Limb (tissue), 2 donors: ENCODE measurements at regions not wholly inside any gene's neighbourhood (a gene's known extent, or its start where the extent isn't known, plus 50 kb on each side); places are given as distances from the start of the nearest gene placed in this dataset.

Experiments used
- DNase-seq, 2 donors: peaks; one replicate each; pipeline ENCODE4 v3.0.0-alpha.2; 2016; ENCODE audit errors: extremely low spot score in 2 of 2

DNA sequence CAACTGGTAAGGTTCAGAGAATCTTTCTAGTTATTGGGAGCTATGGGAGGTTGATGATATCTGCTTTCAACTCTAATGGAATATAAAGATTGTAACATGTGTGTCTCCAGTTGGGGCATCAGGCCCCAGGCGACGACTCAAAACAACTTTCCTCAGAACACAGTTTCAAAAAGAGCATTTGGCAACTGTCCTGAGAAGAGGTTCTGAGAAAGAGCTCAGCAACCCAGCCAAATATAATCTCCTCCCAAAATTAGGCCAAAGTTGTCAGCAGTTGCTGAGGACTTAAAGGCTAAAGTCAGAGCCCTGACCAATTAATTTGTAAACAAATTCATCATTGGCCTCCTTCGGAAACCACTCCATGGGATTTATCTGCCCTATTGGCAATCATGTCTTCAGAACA is 251.1 kb upstream of the NFE2L3 start:
- no peak for DNase-seq

DNA sequence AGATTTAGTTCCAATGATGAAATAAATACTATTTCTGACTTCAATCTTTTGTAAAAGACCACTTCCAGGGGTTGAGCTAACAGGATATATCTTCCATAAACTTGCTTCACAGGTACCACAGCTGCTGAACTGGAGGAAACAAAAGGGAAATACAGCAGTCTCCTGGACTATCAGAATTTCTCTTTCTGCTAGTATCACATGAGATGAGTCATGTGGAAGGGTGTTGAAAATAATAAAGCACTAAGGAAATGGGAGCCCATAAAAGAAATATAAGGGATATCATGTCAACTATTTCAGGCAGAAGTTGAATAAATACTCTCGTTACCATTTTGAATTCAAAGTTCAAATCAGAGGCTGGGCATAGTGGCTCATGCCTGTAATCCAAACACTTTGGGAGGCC is 250.3 kb upstream of the NFE2L3 start:
- no peak for DNase-seq

DNA sequence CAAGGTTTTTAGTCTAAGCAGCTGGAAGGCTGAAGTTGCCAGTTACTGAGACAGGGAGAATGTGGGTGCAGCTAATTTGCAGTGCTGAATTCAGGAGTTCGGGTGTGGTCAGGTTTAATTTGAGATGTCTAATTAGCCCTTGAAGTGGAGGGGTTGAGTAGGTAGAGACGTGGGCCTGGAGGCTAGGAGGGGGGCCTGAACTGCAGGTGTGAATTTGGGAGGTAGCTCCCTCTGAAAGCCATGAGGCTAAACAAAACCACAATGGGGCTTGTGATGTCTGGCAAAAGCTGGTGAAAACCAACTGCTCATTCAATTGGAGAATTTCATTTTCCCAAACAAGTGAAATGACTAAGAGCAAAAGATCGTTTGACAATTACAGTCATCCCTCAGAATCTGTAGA is 246.0 kb upstream of the NFE2L3 start:
- DNase-seq = no peak

DNA sequence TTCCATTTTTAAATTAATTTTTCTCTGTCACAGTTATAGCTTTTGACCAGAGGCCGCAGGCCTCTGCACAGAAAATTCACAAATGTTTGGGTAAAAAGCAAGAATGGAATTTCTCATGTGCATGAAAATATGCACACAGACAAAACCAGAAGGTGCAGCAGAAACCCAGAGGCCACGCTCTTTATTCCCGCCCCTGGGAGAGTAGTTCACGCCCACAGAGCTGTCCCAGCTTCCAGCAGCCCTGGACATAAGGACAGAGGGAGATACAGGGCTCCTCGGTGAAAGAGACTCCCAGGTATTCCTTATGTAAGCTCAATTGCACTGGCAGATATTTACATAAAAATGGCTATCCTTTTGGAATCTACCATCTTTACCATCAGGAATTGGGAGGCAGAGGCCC is 245.2 kb upstream of the NFE2L3 start:
- DNase-seq = no peak

DNA sequence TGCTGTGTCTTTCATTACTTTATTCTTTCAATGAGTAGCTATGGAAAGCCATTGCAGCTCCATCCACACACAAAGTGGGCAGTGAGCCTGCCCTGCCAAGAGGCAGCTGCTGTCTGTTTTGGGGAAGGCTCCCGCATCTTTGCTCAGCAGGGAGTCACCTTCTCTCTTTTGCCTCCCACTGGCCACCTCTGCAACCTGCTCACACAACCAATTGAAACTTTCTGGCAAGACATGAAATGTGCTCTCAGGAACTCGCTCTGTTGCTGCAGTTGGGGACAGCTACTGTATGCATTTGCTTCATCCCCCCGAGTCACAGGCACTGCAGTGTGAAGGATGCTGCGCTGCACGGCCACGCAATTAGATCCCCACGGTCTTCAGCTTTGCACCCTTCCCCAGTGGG is 244.8 kb upstream of the NFE2L3 start:
- no peak for DNase-seq

DNA sequence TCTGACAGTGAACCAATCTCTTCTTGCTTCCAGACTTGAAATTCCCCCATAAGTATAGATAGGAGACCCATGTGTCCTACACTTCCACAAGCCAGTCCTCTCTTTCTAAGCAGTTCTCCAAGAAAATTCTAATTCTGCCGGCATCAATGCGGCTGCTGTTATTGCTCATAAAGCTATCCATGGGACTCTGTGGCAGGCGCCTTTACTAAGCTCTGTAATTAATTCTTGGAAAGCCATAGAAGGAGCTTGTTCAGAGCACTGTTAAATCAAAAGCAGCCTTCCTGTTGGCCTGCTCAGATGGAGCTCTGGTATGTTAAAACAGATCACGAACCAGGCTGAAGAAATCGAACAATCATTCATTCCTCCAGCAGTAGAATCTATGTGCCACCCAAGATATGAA is 244.3 kb upstream of the NFE2L3 start:
- peak in 1 of 2 donors; percentile 29 for DNase-seq

DNA sequence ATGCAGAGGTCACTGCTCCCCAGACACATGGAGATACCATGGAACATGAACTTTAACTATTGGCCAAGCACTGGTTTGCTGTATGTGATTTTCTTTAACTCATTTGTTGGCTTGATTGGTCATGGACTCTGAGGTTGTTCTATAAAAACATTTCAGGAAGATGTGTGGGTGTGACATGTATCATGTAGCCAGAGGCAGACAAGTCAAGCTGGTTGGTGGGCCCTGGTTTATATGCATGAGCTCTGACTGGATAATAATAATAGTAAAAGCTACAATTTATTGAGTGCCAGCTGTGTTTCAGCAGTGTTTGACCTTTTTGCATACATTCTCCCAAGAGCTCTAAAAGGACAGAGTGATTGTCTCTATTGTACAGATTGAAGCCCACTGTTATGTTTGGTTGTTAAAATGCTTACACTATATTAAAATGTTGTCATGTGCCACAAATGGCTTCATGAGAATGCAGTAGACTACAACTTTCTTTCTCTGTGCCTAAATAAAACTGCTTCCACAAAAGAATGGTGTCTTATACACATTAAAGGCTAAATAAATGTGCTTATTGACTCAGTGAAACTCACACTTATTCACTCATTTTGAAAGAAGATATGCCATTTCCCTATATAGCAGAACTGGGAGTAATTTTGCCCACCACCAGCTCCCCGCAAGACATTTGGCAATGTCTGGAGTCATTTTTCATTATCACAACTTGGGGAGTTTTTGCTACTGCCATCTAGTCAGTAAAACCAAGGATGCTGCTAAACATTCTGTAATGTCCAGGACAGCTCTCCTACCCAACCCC is 243.6 kb upstream of the NFE2L3 start:
- no peak for DNase-seq

DNA sequence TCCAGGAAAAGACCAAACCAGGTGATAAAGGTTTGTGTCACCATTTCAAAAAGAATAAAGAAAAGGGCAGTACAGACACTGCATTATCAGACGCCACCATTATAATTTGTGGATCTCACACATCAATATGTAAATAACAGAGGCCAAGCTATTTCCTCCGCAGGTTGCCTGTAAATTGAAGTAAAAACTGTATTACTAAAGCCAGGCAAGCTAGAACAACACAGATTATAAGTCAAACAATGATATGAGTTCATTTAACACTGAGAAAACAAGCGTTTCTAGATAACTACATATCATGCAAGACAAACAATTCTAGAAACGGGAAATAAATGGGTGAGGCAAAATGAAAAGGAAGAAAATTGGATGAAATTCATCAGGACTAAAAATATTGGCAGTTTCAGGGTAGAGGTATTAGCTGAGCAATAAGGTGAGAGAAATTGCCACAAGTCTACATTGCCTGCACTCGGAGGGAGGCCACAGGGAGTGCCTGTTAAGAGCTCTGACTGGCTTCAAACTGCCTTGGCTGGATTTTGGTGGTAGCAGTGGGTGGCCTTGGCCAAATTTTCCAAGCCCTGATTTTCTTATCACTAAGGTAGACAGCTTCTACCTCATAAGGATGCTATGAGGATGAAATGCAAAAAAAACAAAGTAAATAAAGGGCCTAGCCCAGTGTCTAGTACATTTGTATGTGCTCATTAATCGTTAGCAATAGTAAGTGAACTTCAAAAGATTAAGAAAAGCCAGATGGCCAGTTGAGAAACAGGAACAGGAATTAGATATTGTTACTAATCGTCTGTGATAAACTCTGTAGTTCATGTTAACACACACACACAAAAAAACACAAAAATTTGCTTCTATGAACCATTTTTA is 240.0 kb upstream of the NFE2L3 start:
- no peak for DNase-seq

DNA sequence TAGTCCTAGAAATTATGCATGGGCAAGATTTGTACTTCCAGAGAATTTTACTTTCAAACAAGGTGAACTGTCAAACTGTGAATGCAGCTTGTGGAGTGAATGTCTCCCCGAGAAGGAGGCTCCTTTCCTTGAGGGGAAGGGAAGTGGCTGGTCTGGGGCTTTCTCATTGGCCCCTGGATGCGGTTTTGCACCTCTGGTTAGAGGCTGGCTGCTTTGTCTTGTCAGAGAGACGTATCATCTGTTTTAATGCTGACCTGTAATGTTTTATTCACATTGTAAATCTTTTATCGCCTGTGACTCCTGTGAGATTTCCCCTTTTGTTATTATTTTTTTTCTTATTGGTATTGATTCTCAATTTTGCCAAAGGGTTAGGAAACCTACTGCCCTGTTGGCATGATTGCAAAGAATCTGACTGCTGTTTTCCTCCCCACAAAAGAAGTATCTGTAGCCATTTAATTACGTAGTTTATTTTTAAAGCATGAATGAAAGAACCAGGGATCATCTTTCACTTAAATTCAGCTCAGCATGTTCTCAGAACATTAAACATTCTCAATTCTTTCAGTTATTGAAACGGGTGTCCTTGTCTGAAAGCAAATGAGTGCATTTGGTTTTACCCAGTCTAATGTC is 238.3 kb upstream of the NFE2L3 start:
- DNase-seq = no peak

DNA sequence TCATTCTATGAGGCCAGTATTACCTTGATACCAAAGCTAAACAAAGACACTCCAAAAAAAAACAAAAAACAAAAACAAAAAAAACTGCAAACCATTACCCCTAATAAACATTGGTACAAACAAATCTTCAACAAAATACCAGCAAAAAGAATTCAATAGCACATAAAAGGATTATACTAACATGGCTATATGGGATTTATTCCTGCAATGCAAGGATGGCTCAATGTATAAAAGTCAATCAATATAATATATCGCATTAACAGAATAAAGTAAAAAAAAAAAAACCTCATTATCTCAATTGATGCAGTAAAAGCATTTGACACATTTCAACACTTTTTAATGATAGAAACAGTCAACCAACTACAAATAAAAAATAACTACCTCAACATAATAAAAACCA is 233.3 kb upstream of the NFE2L3 start:
- no peak for DNase-seq

DNA sequence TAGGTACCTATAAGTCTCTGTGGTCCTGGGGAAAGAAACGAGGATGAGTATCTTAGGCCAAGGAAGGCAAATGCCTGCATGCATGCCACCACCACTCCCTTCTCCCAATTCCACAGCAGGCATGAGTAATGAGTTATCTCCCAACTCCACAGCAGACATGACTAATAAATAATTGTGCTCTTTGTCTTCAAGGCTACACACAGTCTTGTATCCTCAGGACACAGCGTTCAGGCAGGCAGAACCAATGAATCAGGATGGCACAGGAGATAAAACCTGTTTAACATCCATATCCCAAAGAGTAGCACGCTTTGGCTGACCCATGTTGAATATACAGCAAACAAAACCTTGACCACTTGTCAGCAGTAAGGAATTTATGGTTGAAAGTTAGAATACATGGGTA is 229.7 kb upstream of the NFE2L3 start:
- DNase-seq = no peak

DNA sequence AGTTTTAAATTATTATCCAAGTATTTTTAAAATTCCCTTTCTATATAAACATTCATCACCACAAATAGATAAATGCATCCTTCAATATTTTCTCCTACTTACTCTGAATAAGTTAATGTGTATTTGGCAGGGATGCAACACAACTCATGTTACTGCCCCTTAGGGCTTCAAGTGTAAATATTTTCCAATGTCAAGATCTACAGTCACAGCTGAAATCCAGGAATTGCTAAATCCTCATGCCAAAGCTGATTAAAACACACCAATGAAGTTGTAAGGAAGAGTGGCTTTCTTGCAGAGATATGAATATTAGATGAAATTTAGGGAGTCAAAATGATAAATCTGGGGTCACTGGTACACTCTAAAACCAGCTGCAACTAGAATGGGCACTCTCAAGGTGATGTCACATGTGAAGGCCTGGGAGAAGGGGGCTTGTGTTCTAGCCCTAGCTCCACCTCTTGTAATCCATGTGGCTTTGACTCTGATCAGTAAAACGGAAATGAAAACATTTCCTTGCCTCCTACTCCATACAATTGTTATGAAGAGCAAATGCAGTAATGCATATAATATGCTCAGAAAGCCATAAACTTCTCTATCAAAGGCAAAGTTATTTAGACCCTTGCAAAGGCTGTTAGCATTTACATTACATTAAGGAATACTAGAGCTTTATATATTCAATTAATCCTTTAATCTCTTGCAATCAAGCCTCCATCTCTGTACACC is 228.1 kb upstream of the NFE2L3 start:
- peak in 1 of 2 donors; percentile 35 for DNase-seq

DNA sequence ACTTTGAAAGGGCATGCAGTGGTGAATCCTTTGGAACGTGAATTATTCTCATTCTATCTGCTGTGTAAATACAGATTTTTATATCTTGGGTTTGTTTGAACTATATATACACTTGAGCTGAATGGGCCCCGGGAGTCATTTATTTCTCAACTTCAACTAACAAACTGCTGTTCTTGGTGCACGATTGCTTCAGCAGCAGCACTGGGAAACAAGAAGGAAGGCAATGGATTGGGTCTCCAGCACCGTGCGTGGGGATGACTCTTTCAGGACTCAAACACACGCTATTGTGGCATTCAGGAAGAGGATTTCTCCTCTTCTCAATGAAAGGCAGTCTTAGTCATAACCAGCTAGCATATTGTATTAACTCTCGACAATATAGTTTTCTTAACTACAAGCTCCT is 226.0 kb upstream of the NFE2L3 start:
- no peak for DNase-seq

DNA sequence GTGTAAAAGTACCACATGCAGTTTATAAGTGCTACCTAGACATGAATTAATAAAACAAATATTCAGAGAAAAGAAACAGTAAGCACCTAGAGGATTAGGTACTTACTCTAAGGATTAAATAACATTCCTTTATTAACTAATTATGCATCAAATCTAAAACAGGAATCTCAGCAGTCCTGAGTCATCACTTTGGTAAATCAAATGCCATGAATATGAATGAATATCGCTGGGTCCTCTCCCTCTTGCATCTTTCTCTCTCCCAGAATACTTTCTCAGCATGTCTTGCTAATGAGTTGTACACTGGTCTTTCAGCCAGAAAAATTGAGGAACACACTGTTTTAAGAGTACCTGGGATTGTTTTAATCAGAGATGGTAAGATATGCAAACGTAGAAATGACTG is 225.5 kb upstream of the NFE2L3 start:
- no peak for DNase-seq

DNA sequence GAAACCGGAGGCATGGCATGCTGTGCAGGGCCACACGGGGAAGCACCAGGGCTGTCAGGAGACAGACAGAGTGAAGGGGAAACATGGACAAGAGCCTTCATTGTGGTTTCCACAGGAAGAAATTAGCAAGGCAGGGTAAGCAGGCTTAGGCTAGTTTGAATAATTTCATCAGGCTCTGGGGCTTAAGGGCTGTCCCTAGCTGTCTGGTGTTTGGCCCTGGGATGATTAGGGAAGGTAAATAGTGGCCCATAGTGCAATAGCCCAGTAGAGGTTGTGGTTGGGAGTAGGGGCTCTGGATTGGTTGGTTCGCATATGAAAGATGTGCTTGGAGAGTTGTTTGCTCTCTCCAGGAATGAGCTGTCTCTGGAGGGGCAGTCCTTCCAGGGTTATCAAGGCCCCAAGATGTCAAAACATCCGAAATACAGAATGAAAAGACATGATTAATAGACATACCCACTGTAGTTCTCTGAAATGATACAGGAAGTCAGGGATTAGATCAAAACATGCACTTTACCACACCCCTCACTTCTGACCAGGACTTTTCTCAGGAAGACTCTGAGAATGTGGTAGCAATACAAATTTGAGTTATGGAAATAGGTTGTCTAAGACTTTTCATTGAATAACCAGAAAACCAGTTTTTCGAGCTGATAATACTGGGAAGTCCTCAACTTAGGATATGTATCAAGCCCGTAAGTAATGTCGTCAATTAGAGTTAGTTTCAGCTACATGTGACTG is 224.9 kb upstream of the NFE2L3 start:
- DNase-seq = no peak

DNA sequence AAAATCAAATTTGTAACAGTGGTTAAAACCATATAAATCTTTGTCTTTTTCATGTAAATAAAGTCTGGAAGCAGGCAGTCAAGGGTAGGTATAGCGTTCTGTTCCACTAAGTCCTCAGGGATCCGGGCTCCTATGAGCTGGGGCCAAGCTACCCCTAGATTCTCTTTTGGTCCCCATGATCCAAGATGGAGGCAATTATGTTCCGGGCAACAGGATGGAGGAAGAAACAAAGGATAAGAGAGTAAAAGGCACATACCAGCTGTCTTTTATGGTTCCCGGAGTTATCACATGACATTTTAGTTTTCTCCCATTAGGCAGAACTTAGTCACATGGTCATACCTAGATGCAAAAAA is 224.4 kb upstream of the NFE2L3 start:
- no peak for DNase-seq

DNA sequence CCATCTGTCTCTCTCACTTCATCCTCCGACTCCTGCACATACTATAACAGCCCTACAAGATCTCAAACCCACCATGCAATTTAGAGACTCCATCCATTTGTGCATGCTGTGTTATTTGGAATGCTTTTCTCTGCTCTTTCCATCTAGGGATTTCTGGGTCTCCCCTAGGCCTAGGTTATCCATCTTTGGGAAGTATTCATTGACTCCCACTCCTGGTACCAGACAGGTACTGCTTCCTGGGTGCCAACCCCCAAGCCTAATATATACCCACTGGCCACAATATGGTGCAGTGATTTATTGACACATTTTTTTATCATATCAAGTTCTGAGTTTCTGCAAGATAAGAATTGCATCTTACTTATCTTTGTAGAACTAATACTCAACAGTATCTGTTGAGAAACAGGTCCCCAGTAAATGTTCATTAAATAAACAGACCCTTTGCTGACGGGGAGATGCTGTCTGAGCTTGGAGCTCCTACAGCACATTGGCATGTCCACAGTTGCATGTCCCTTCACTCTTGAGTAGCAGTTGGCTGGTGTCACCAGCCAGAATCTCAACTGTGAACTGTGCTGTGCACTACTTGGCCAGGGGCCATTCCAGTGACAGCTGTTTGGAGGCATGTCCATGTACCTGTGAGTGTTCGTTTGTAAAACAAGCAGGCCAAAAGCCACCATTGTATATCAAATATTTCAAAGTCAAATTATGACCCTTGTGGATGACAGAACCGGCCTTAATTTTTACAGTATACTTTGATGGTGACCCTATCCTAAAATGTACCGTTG is 223.3 kb upstream of the NFE2L3 start:
- no peak for DNase-seq

DNA sequence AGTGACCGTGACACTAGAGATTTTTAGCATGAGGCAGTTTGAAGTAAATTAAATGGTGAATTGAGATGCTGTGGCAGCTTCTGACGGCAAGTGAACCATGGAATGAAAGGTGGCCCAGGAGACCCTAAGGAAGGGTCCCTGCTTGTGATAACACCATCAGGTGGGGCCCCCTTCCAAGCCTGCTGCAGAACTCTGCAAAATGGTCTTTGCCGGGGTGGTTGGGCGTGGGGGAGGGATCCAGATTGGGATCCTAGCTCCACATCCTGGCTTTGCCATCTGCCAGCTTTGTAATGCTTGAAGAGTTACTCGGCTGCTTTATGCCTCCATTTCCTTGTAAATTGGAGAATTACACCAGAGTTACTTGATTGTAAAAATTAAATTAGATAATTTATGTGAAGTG is 222.6 kb upstream of the NFE2L3 start:
- no peak for DNase-seq

DNA sequence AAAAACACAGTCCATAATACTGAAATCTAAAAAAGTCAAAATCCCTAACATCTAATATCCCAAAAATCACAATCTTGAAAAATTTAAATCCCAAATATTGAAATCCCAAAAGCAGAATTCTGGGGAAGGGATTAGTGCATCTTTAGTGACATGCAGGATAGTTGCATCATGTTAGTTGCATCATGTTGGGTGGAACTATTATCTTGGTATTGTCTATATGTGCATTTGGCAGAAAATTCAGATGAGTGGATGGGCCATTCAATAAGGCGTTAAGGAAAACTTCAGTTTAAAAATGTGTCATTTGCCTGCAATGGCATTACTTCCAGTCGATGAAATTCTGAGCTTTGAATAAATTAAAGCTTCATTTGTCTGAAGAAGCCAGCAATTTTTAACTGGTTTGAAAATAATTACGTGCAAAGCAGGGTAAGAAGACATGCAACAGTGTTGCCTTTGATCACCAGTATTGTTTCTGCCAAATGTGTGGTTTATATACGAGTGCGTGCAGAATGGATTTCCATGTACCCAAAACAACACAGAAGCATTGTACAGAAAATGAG is 221.4 kb upstream of the NFE2L3 start:
- no peak for DNase-seq

DNA sequence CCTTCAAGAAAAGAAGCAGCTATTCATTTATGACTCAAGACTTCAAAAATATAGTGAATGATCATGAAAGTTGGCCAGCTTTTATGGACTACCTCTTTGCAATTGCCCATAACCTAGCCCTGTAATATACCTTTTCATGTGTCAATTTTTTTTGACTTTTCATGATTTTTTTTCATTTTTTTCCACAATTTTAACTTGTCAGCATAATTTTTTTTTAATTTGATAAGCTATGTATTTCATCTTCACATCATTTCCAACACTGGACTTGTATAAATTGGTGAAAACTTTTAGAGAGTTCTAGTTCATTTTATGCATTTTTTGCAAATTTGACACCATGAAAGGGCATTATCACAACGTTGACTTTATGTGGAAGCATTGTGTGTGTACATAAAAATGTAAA is 220.8 kb upstream of the NFE2L3 start:
- no peak for DNase-seq
